ENCODE measurements at regions not wholly inside any gene's neighbourhood (a gene's known extent, or its start where the extent isn't known, plus 50 kb on each side); places are given as distances from the start of the nearest gene placed in this dataset.

GRCh38 chr13:73492811-73493210 lies 434.0 kb downstream of the KLF5 start:
- TF ChIP-seq CTCF (IDR thresholded peaks at IDR 0.05) = no peak
- ATAC-seq (ENCODE audit: poor library complexity) (no peak), DNase-seq (no peak)
- peaks cover 5% of the 10 kb centered on the region for H3K4me1 Mint-ChIP-seq (ENCODE audit: low read depth)
- POLR2A ChIA-PET = no interaction called here
- no peaks in the 10 kb centered on the region for H3K36me3 ChIP-seq (ENCODE audit: insufficient read depth, low read length)
- no peaks in the 10 kb centered on the region for H3K9me3 ChIP-seq (ENCODE audit: control insufficient read depth in 1 of 2, insufficient read depth in 1 of 2, low read length in 2 of 2)
- no peaks in the 10 kb centered on the region for H3K4me1 ChIP-seq (ENCODE audit: insufficient read depth, low read length)
- no peaks in the 10 kb centered on the region for H3K27me3 Mint-ChIP-seq
- H3K27me3 ChIP-seq (ENCODE audit: control insufficient read depth in 1 of 2, insufficient read depth in 2 of 2, low read length in 2 of 2) = no peaks in the 10 kb centered on the region
- CTCF ChIA-PET = no interaction called here
- no peaks in the 10 kb centered on the region for H3K9me3 Mint-ChIP-seq
- H3K27ac Mint-ChIP-seq = no peak overlapping the region
- intact Hi-C loops (cut with DNase I, micrococcal nuclease) = no loop called here
- H3K36me3 Mint-ChIP-seq (ENCODE audit: low read depth) = no peaks in the 10 kb centered on the region
- no peak overlapping the region for H3K4me3 ChIP-seq (ENCODE audit: low read length)
- H3K4me3 Mint-ChIP-seq = no peak overlapping the region
- H3K27ac ChIP-seq (ENCODE audit: low read depth in 1 of 2, low read length in 2 of 2) = no peak overlapping the region

GRCh38 chr13:73482556-73482955 lies 423.8 kb downstream of the KLF5 start:
- no peaks in the 10 kb centered on the region for H3K27me3 Mint-ChIP-seq
- CTCF ChIA-PET = no interaction called here
- ATAC-seq (ENCODE audit: poor library complexity) = no peak
- no peaks in the 10 kb centered on the region for H3K4me1 Mint-ChIP-seq (ENCODE audit: low read depth)
- POLR2A ChIA-PET = interaction anchor here (1.0 kb wide), 1 partner anchor 39 kb away, joined by 3 read pairs; no protein-coding TSS in a partner anchor
- Histone ChIP-seq H3K9me3 (ENCODE audit: control insufficient read depth in 1 of 2, insufficient read depth in 1 of 2, low read length in 2 of 2) (no peaks in the 10 kb centered on the region), H3K4me1 (ENCODE audit: insufficient read depth, low read length) (no peaks in the 10 kb centered on the region), H3K27me3 (ENCODE audit: control insufficient read depth in 1 of 2, insufficient read depth in 2 of 2, low read length in 2 of 2) (no peaks in the 10 kb centered on the region), H3K4me3 (ENCODE audit: low read length) (no peak overlapping the region), H3K27ac (ENCODE audit: low read depth in 1 of 2, low read length in 2 of 2) (no peak overlapping the region), H3K36me3 (ENCODE audit: insufficient read depth, low read length) (no peaks in the 10 kb centered on the region)
- H3K27ac Mint-ChIP-seq = no peak overlapping the region
- H3K36me3 Mint-ChIP-seq (ENCODE audit: low read depth) = no peaks in the 10 kb centered on the region
- no peak for DNase-seq
- H3K9me3 Mint-ChIP-seq = no peaks in the 10 kb centered on the region
- no peak overlapping the region for H3K4me3 Mint-ChIP-seq
- intact Hi-C loops (cut with DNase I, micrococcal nuclease) = no loop called here
- no peak for TF ChIP-seq CTCF (IDR thresholded peaks at IDR 0.05)

GRCh38 chr13:73481886-73482445 lies 423.2 kb downstream of the KLF5 start:
- no peaks in the 10 kb centered on the region for H3K4me1 Mint-ChIP-seq (ENCODE audit: low read depth)
- H3K9me3 Mint-ChIP-seq = no peaks in the 10 kb centered on the region
- Histone ChIP-seq H3K27ac (ENCODE audit: low read depth in 1 of 2, low read length in 2 of 2) (no peak overlapping the region), H3K9me3 (ENCODE audit: control insufficient read depth in 1 of 2, insufficient read depth in 1 of 2, low read length in 2 of 2) (no peaks in the 10 kb centered on the region), H3K27me3 (ENCODE audit: control insufficient read depth in 1 of 2, insufficient read depth in 2 of 2, low read length in 2 of 2) (no peaks in the 10 kb centered on the region), H3K4me1 (ENCODE audit: insufficient read depth, low read length) (no peaks in the 10 kb centered on the region), H3K36me3 (ENCODE audit: insufficient read depth, low read length) (no peaks in the 10 kb centered on the region), H3K4me3 (ENCODE audit: low read length) (no peak overlapping the region)
- ChIA-PET POLR2A (no interaction called here), CTCF (interaction anchor here (1.9 kb wide), 1 partner anchor 9 kb away, joined by 4 read pairs; no protein-coding TSS in a partner anchor)
- TF ChIP-seq CTCF (IDR thresholded peaks at IDR 0.05) = no peak
- intact Hi-C loops (cut with DNase I, micrococcal nuclease) = no loop called here
- no peak for DNase-seq
- H3K36me3 Mint-ChIP-seq (ENCODE audit: low read depth) = no peaks in the 10 kb centered on the region
- no peaks in the 10 kb centered on the region for H3K27me3 Mint-ChIP-seq
- no peak for ATAC-seq (ENCODE audit: poor library complexity)
- H3K4me3 Mint-ChIP-seq = no peak overlapping the region
- H3K27ac Mint-ChIP-seq = no peak overlapping the region
